ENCODE measurements at regions not wholly inside any gene's neighbourhood (a gene's known extent, or its start where the extent isn't known, plus 50 kb on each side); places are given as distances from the start of the nearest gene placed in this dataset.
"Not testable (repeated sequence)": the region's sequence is repeated elsewhere in the genome, so short reads cannot be mapped to it uniquely, and the experiment has no call there.

- DNase-seq (ENCODE audit: missing footprints) (no peak), ATAC-seq (no peak)
- intact Hi-C loops (cut with DNase I): no loop called here
These were observed 416.6 kb upstream of the SMIM21 start for GRCh38 chr18:75844146-75844545.

GRCh38 chr18:75840131-75840530, 412.6 kb upstream of the SMIM21 start:
- no peak for DNase-seq (ENCODE audit: missing footprints)
- ATAC-seq: no peak
- intact Hi-C loops (cut with DNase I): no loop called here

- ATAC-seq: not testable (repeated sequence)
These were observed 412.2 kb upstream of the SMIM21 start for GRCh38 chr18:75839686-75840085.

GRCh38 chr18:75839041-75839440, 411.5 kb upstream of the SMIM21 start:
- intact Hi-C loops (cut with DNase I): no loop called here
- DNase-seq (ENCODE audit: missing footprints) (no peak), ATAC-seq (no peak)

More at GRCh38 chr18:75839686-75840085, 412.2 kb upstream of the SMIM21 start:
- intact Hi-C loops (cut with DNase I); DNase-seq (ENCODE audit: missing footprints): not testable (repeated sequence)

- ATAC-seq (no peak), DNase-seq (ENCODE audit: missing footprints) (no peak)
- intact Hi-C loops (cut with DNase I): no loop called here
These were observed 409.8 kb upstream of the SMIM21 start for GRCh38 chr18:75837316-75837715.

- DNase-seq (ENCODE audit: missing footprints) (no peak), ATAC-seq (no peak)
These were observed 409.0 kb upstream of the SMIM21 start for GRCh38 chr18:75836516-75836915.

GRCh38 chr18:75831960-75832359, 404.5 kb upstream of the SMIM21 start:
- ATAC-seq (no peak), DNase-seq (ENCODE audit: missing footprints) (no peak)
- intact Hi-C loops (cut with DNase I): no loop called here

More at GRCh38 chr18:75836516-75836915, 409.0 kb upstream of the SMIM21 start:
- intact Hi-C loops (cut with DNase I): no loop called here

- no peak for DNase-seq (ENCODE audit: missing footprints)
- intact Hi-C loops (cut with DNase I): no loop called here
- ATAC-seq: no peak
These were observed 403.3 kb upstream of the SMIM21 start for GRCh38 chr18:75830828-75831227.

- ATAC-seq (no peak), DNase-seq (ENCODE audit: missing footprints) (no peak)
- intact Hi-C loops (cut with DNase I): no loop called here
These were observed 401.6 kb upstream of the SMIM21 start for GRCh38 chr18:75829091-75829490.

- DNase-seq (ENCODE audit: missing footprints) (no peak), ATAC-seq (no peak)
- intact Hi-C loops (cut with DNase I): no loop called here
These were observed 400.9 kb upstream of the SMIM21 start for GRCh38 chr18:75828379-75828778.

- DNase-seq (ENCODE audit: missing footprints) (no peak), ATAC-seq (no peak)
- intact Hi-C loops (cut with DNase I): no loop called here
These were observed 400.3 kb upstream of the SMIM21 start for GRCh38 chr18:75827751-75828287.

GRCh38 chr18:75824661-75825060, 397.2 kb upstream of the SMIM21 start:
- no peak for DNase-seq (ENCODE audit: missing footprints)
- no peak for ATAC-seq
- intact Hi-C loops (cut with DNase I): no loop called here

- intact Hi-C loops (cut with DNase I): no loop called here
- no peak for DNase-seq (ENCODE audit: missing footprints)
- no peak for ATAC-seq
These were observed 396.0 kb upstream of the SMIM21 start for GRCh38 chr18:75823471-75823870.

- ATAC-seq (no peak), DNase-seq (ENCODE audit: missing footprints) (no peak)
- intact Hi-C loops (cut with DNase I): no loop called here
These were observed 390.9 kb upstream of the SMIM21 start for GRCh38 chr18:75818383-75818782.

GRCh38 chr18:75815767-75816166, 388.3 kb upstream of the SMIM21 start:
- ATAC-seq (no peak), DNase-seq (ENCODE audit: missing footprints) (no peak)
- intact Hi-C loops (cut with DNase I): no loop called here

- intact Hi-C loops (cut with DNase I): no loop called here
- DNase-seq (ENCODE audit: missing footprints): no peak
- no peak for ATAC-seq
These were observed 385.3 kb upstream of the SMIM21 start for GRCh38 chr18:75812761-75813160.

GRCh38 chr18:75810961-75811551, 383.6 kb upstream of the SMIM21 start:
- DNase-seq (ENCODE audit: missing footprints) (no peak), ATAC-seq (no peak)
- intact Hi-C loops (cut with DNase I): no loop called here

GRCh38 chr18:75810516-75810915, 383.0 kb upstream of the SMIM21 start:
- intact Hi-C loops (cut with DNase I): no loop called here
- no peak for ATAC-seq
- DNase-seq (ENCODE audit: missing footprints): no peak

GRCh38 chr18:75809926-75810255, 382.4 kb upstream of the SMIM21 start:
- intact Hi-C loops (cut with DNase I): no loop called here
- DNase-seq (ENCODE audit: missing footprints) (no peak), ATAC-seq (no peak)

- ATAC-seq (no peak), DNase-seq (ENCODE audit: missing footprints) (no peak)
- intact Hi-C loops (cut with DNase I): no loop called here
These were observed 381.8 kb upstream of the SMIM21 start for GRCh38 chr18:75809151-75809925.
